Gastrocnemius medialis (tissue), 4 donors: ENCODE measurements at regions not wholly inside any gene's neighbourhood (a gene's known extent, or its start where the extent isn't known, plus 50 kb on each side); places are given as distances from the start of the nearest gene placed in this dataset.

ENCODE experiments used
- CTCF ChIP-seq, 5 experiments: fragments of 450-650 bp in 3 of 5; fragments of 200-600 bp in 2 of 5; sonication (generic) in 2 of 5; IDR thresholded peaks in 4 of 5; conservative IDR thresholded peaks in 1 of 5; 1 replicate in 4 of 5; 2 replicates in 1 of 5; pipeline ENCODE4 v1.5.1; 2016 to 2019; ENCODE audit warnings: antibody characterized with exemption in 5 of 5, mild to moderate bottlenecking in 3 of 5, moderate library complexity in 3 of 5
- POLR2A ChIP-seq, 2 donors: fragments of 450-650 bp; IDR thresholded peaks; one replicate each; pipeline ENCODE4 v1.6.1; 2017; ENCODE audit warnings: antibody characterized with exemption in 2 of 2, mild to moderate bottlenecking in 2 of 2, moderate library complexity in 2 of 2

GRCh38 chr2:16409849-16410248, 255.8 kb downstream of the CYRIA start:
- TF ChIP-seq CTCF (IDR thresholded peaks at IDR 0.05 in 4 of 5, conservative IDR thresholded peaks at IDR 0.05 in 1 of 5) = no peak
- TF ChIP-seq POLR2A (IDR thresholded peaks at IDR 0.05) = no peak
